ENCODE measurements at regions not wholly inside any gene's neighbourhood (a gene's known extent, or its start where the extent isn't known, plus 50 kb on each side); places are given as distances from the start of the nearest gene placed in this dataset.

DNA sequence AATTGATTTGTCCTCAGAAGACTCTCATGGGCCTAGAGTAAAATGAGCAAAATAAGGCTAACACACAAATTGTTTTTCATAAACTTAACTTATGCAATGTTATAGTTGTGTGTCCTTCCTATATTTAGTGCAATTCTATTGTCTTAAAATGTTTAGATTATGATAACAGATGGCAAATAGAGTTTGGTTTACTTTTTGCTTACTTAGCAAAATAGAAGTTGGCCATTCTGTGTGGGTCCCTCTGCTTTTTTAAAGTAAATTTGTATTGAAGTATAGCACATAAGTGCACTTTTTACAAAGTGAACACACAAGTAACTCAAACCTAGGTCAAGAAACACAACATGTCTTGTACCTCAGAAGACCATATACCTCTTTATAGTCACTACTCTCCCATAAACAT is 150.6 kb upstream of the RARB start:
- TF ChIP-seq, protein P1, sequence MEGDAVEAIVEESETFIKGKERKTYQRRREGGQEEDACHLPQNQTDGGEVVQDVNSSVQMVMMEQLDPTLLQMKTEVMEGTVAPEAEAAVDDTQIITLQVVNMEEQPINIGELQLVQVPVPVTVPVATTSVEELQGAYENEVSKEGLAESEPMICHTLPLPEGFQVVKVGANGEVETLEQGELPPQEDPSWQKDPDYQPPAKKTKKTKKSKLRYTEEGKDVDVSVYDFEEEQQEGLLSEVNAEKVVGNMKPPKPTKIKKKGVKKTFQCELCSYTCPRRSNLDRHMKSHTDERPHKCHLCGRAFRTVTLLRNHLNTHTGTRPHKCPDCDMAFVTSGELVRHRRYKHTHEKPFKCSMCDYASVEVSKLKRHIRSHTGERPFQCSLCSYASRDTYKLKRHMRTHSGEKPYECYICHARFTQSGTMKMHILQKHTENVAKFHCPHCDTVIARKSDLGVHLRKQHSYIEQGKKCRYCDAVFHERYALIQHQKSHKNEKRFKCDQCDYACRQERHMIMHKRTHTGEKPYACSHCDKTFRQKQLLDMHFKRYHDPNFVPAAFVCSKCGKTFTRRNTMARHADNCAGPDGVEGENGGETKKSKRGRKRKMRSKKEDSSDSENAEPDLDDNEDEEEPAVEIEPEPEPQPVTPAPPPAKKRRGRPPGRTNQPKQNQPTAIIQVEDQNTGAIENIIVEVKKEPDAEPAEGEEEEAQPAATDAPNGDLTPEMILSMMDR (conservative IDR thresholded peaks at IDR 0.05), result no peak
- no peak for TF ChIP-seq ZFX (IDR thresholded peaks at IDR 0.05)

Data from C4-2B (cell line).